ENCODE measurements at regions not wholly inside any gene's neighbourhood (a gene's known extent, or its start where the extent isn't known, plus 50 kb on each side); places are given as distances from the start of the nearest gene placed in this dataset.

DNA sequence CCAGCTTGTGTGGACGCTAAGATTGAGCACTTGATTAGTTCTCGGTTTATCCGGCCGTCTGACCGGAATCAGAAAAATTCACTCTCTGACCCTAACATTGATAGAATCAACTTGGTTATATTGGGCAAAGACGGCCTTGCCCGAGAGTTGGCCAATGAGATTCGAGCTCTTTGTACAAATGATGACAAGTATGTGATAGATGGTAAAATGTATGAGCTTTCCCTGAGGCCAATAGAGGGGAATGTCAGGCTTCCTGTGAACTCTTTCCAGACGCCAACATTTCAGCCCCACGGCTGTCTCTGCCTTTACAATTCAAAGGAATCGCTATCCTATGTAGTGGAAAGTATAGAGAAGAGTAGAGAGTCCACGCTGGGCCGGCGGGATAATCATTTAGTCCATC lies 59.6 kb downstream of the ARHGAP35 start:
- Histone ChIP-seq H3K36me3 (ENCODE audit: control insufficient read depth, insufficient read depth, low read length) (peaks cover 40% of the 10 kb centered on the region), H3K9ac (ENCODE audit: extremely low read depth, low read length, poor library complexity, severe bottlenecking) (no peak overlapping the region), H3K4me1 (ENCODE audit: control insufficient read depth, insufficient read depth, low read length) (no peaks in the 10 kb centered on the region), H3K9me3 (ENCODE audit: control insufficient read depth, low read length) (no peaks in the 10 kb centered on the region), H3K27me3 (ENCODE audit: control insufficient read depth, insufficient read depth, low read length, poor library complexity, severe bottlenecking) (no peaks in the 10 kb centered on the region), H3K4me3 (ENCODE audit: low read length) (no peak overlapping the region), H3K27ac (ENCODE audit: low read depth, low read length) (peak overlapping the region; percentile 84)
- Mint-ChIP-seq H3K36me3 (ENCODE audit: low read depth) (peaks cover 44% of the 10 kb centered on the region), H3K4me3 (no peak overlapping the region), H3K27ac (no peak overlapping the region), H3K27me3 (ENCODE audit: insufficient read depth) (no peaks in the 10 kb centered on the region), H3K9me3 (no peaks in the 10 kb centered on the region), H3K4me1 (peaks cover 3% of the 10 kb centered on the region)
- TF ChIP-seq, protein P1, sequence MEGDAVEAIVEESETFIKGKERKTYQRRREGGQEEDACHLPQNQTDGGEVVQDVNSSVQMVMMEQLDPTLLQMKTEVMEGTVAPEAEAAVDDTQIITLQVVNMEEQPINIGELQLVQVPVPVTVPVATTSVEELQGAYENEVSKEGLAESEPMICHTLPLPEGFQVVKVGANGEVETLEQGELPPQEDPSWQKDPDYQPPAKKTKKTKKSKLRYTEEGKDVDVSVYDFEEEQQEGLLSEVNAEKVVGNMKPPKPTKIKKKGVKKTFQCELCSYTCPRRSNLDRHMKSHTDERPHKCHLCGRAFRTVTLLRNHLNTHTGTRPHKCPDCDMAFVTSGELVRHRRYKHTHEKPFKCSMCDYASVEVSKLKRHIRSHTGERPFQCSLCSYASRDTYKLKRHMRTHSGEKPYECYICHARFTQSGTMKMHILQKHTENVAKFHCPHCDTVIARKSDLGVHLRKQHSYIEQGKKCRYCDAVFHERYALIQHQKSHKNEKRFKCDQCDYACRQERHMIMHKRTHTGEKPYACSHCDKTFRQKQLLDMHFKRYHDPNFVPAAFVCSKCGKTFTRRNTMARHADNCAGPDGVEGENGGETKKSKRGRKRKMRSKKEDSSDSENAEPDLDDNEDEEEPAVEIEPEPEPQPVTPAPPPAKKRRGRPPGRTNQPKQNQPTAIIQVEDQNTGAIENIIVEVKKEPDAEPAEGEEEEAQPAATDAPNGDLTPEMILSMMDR (conservative IDR thresholded peaks at IDR 0.05) = no peak
- no peak for DNase-seq
- 90 to 93% methylated on average over 9 to 14 of the region's 14 CpGs for WGBS, 2 experiments (ENCODE audit: insufficient coverage in 1 of 2, insufficient read length in 1 of 2)

DNA sequence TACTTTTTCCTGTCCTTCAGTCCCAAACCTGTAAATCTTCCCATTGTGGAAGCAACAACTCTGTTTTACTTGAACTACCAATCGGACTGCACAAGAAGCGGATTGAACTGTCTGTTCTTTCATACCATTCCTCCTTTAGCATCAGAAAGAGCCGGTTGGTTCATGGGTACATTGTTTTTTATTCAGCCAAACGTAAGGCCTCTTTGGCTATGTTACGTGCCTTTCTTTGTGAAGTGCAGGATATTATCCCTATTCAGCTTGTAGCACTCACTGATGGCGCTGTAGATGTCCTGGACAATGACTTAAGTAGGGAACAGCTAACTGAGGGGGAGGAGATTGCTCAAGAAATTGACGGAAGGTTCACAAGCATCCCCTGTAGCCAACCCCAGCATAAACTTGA lies 60.3 kb downstream of the ARHGAP35 start:
- Histone ChIP-seq H3K4me1 (ENCODE audit: control insufficient read depth, insufficient read depth, low read length) (no peaks in the 10 kb centered on the region), H3K27ac (ENCODE audit: low read depth, low read length) (peak overlapping the region; percentile 84), H3K4me3 (ENCODE audit: low read length) (no peak overlapping the region), H3K36me3 (ENCODE audit: control insufficient read depth, insufficient read depth, low read length) (peaks cover 40% of the 10 kb centered on the region), H3K9me3 (ENCODE audit: control insufficient read depth, low read length) (no peaks in the 10 kb centered on the region), H3K9ac (ENCODE audit: extremely low read depth, low read length, poor library complexity, severe bottlenecking) (no peak overlapping the region), H3K27me3 (ENCODE audit: control insufficient read depth, insufficient read depth, low read length, poor library complexity, severe bottlenecking) (no peaks in the 10 kb centered on the region)
- no peaks in the 10 kb centered on the region for H3K9me3 Mint-ChIP-seq
- no peak for DNase-seq
- peaks cover 44% of the 10 kb centered on the region for H3K36me3 Mint-ChIP-seq (ENCODE audit: low read depth)
- no peaks in the 10 kb centered on the region for H3K27me3 Mint-ChIP-seq (ENCODE audit: insufficient read depth)
- H3K27ac Mint-ChIP-seq = no peak overlapping the region
- TF ChIP-seq, protein P1 (conservative IDR thresholded peaks at IDR 0.05) = no peak
- 95 to 96% methylated on average over 7 of the region's 7 CpGs for WGBS, 2 experiments (ENCODE audit: insufficient coverage in 1 of 2, insufficient read length in 1 of 2)
- peaks cover 2% of the 10 kb centered on the region for H3K4me1 Mint-ChIP-seq
- no peak overlapping the region for H3K4me3 Mint-ChIP-seq

DNA sequence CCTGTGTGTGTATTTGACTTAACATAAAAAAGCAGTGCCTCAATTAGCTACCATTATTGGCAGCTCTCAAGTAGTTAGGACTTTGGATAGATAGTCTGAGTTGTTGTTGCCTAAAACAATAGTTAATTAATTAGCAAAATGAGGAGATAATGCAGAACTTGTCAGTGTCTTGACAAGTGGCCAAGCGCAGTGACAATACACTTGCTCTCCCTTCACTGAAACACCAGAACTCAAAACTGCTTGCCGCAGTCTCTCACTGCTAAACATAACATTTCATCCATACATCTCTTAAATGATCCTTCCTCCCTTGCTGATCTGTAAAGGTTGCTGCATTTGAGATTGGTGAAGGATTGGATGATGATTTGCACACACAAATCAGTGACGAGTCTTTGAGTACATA lies 61.7 kb downstream of the ARHGAP35 start:
- Histone ChIP-seq H3K27me3 (ENCODE audit: control insufficient read depth, insufficient read depth, low read length, poor library complexity, severe bottlenecking) (no peaks in the 10 kb centered on the region), H3K9ac (ENCODE audit: extremely low read depth, low read length, poor library complexity, severe bottlenecking) (no peak overlapping the region), H3K4me3 (ENCODE audit: low read length) (no peak overlapping the region), H3K4me1 (ENCODE audit: control insufficient read depth, insufficient read depth, low read length) (no peaks in the 10 kb centered on the region), H3K9me3 (ENCODE audit: control insufficient read depth, low read length) (no peaks in the 10 kb centered on the region), H3K27ac (ENCODE audit: low read depth, low read length) (no peak overlapping the region), H3K36me3 (ENCODE audit: control insufficient read depth, insufficient read depth, low read length) (peaks cover 40% of the 10 kb centered on the region)
- WGBS, 2 experiments (ENCODE audit: insufficient coverage in 1 of 2, insufficient read length in 1 of 2) = 90 to 100% methylated on average over 1 to 3 of the region's 3 CpGs
- peaks cover 7% of the 10 kb centered on the region for H3K4me1 Mint-ChIP-seq
- DNase-seq = no peak
- H3K27me3 Mint-ChIP-seq (ENCODE audit: insufficient read depth) = no peaks in the 10 kb centered on the region
- no peak overlapping the region for H3K4me3 Mint-ChIP-seq
- H3K36me3 Mint-ChIP-seq (ENCODE audit: low read depth) = peaks cover 44% of the 10 kb centered on the region
- H3K9me3 Mint-ChIP-seq = no peaks in the 10 kb centered on the region
- H3K27ac Mint-ChIP-seq = no peak overlapping the region
- TF ChIP-seq, protein P1 (conservative IDR thresholded peaks at IDR 0.05) = no peak
